GM12878 (cell line): ENCODE measurements at regions not wholly inside any gene's neighbourhood (a gene's known extent, or its start where the extent isn't known, plus 50 kb on each side); places are given as distances from the start of the nearest gene placed in this dataset.
A peak's percentile ranks its signal among the peaks of the same experiment; 100 is the strongest.
"Not testable (repeated sequence)": the region's sequence is repeated elsewhere in the genome, so short reads cannot be mapped to it uniquely, and the experiment has no call there.

ENCODE experiments used
- ATAC-seq: fragments of 200-7000 bp; cut with Tn5 transposase; 3 replicates; pipeline ENCODE4 v1.9.1; 2020; ENCODE audit warnings: mild to moderate bottlenecking, moderate library complexity
- BruUV-seq: library from RNA; stranded (reverse); fragments of 400-500 nt; replicated peaks from 2 replicates; lab custom pipeline; 2021; lab: Mats Ljungman, UMichigan
- CTCF ChIA-PET: fragments of 300-600 bp; sonication (Branson Sonifier 250); formaldehyde crosslinking; extraction: SDS; loops from one replicate; lab custom pipeline; 2021; ENCODE audit warnings: inconsistent platforms; lab: Yijun Ruan, JAX
- POLR2A ChIA-PET: fragments of 350-600 bp; formaldehyde crosslinking; extraction: SDS; loops from one replicate; lab custom pipeline; 2021; ENCODE audit warnings: inconsistent platforms; lab: Charles Lee
- RAD21 ChIA-PET: fragments of 300-600 bp; sonication (Branson Sonifier 250); formaldehyde crosslinking; loops from one replicate; lab custom pipeline; 2023; ENCODE audit warnings: antibody characterized with exemption; ENCODE audit not compliant: unreplicated experiment; lab: Charles Lee
- SMC1A ChIA-PET: fragments of 300-600 bp; sonication (Branson Sonifier 250); formaldehyde crosslinking; loops from one replicate; lab custom pipeline; 2023; ENCODE audit not compliant: unreplicated experiment, uncharacterized antibody; lab: Charles Lee
- DNase-seq: peaks from one replicate; pipeline ENCODE4 v3.0.0-alpha.2; 2011; ENCODE audit warnings: low read depth, low spot score
- FAIRE-seq: peaks from 3 replicates; lab custom pipeline; 2011; peaks lifted over from hg19 to GRCh38; lab: Jason Lieb, UNC
- H2AFZ ChIP-seq: 2 replicates; pipeline ENCODE4 v1.6.0; 2011; ENCODE audit warnings: low read depth, low read length, control low read depth; ENCODE audit not compliant: control insufficient read depth
- H3K27ac ChIP-seq: 2 replicates; pipeline ENCODE4 v1.5.1; 2011; ENCODE audit warnings: control low read depth; ENCODE audit not compliant: control insufficient read depth, insufficient read depth
- H3K27me3 ChIP-seq, 2 experiments: replicated peaks in 1 of 2; 2 replicates each; pipeline versions ENCODE4 v1.6.0 to v1.6.1; 2011; ENCODE audit warnings: low read length in 1 of 2; ENCODE audit not compliant: control insufficient read depth in 2 of 2, insufficient read depth in 2 of 2
- H3K36me3 ChIP-seq, 2 experiments: 2 replicates each; pipeline ENCODE4 v1.5.1; 2011; ENCODE audit warnings: low read length in 1 of 2; ENCODE audit not compliant: control insufficient read depth in 2 of 2, insufficient read depth in 2 of 2
- H3K4me1 ChIP-seq: 2 replicates; pipeline ENCODE4 v1.6.1; 2011; ENCODE audit warnings: mild to moderate bottlenecking, low read length, moderate library complexity, mixed read lengths; ENCODE audit not compliant: control insufficient read depth, insufficient read depth
- H3K4me2 ChIP-seq: 2 replicates; pipeline ENCODE4 v1.6.0; 2011; ENCODE audit warnings: control low read depth; ENCODE audit not compliant: control insufficient read depth, insufficient read depth
- H3K4me3 ChIP-seq: fragments of 200-600 bp; sonication (generic); 2 replicates; pipeline ENCODE4 v1.5.1; 2016
- H3K79me2 ChIP-seq: 2 replicates; pipeline ENCODE4 v1.6.0; 2011; ENCODE audit warnings: low read length; ENCODE audit not compliant: control insufficient read depth, insufficient read depth
- H3K9ac ChIP-seq: 2 replicates; pipeline ENCODE4 v1.8.0; 2011; ENCODE audit warnings: low read length, control low read depth, mixed read lengths; ENCODE audit not compliant: control insufficient read depth, insufficient read depth
- H3K9me3 ChIP-seq: replicated peaks from 3 replicates; pipeline ENCODE4 v1.5.1; 2011; ENCODE audit warnings: mild to moderate bottlenecking, low read length; ENCODE audit not compliant: control insufficient read depth, insufficient read depth
- H4K20me1 ChIP-seq: 2 replicates; pipeline ENCODE4 v1.6.0; 2011; ENCODE audit not compliant: control insufficient read depth, insufficient read depth
- WGBS: methylation state at CpG from one replicate; pipeline ENCODE4 v1.1.6; 2016; ENCODE audit warnings: low lambda C conversion rate; ENCODE audit not compliant: insufficient replicate concordance, insufficient coverage; ENCODE audit errors: missing lambda C conversion rate; 5-methylcytosine and 5-hydroxymethylcytosine counted together
- in situ Hi-C: fragments of 300-500 bp; cut with MboI; formaldehyde crosslinking; loops from 9 replicates; pipeline ENCODE4 v1.14.3; 2018; ENCODE audit warnings: mixed read lengths
- intact Hi-C: fragments of 100-400 bp; cut with micrococcal nuclease; formaldehyde crosslinking; loops from one replicate; pipeline ENCODE4 v1.14.2; 2022; ENCODE audit not compliant: unreplicated experiment

DNA sequence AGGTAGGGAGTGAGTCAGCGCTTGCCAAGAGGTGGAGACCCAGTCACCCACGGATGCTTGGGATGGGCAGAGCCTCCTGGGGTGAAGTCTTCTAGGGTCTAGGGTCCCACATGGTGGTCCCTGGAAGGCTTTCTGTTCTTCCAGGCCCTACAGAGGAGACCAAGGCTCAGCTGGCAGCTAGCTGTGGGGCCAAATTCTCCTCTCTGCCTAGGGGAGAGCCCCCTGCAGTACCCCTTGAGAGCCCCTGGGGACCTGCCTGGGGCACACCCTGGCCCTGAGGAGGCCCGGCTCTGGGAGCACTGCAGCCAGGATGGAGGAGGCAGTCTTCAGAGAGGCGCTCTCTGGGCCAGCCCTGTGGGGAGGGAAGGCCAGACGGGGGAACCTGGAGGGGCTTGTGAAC, 128.6 kb upstream of the SMURF2 start:
- POLR2A ChIA-PET, in situ Hi-C loops, H3K9me3 ChIP-seq, H3K4me1 ChIP-seq, intact Hi-C loops, H3K79me2 ChIP-seq, H3K36me3 ChIP-seq, BruUV-seq, SMC1A ChIA-PET, H4K20me1 ChIP-seq, H3K27me3 ChIP-seq, DNase-seq, RAD21 ChIA-PET, H3K4me3 ChIP-seq, FAIRE-seq, H2AFZ ChIP-seq, H3K27ac ChIP-seq, CTCF ChIA-PET, H3K9ac ChIP-seq, H3K4me2 ChIP-seq: not testable (repeated sequence)
- 97% methylated on average over 5 of the region's 5 CpGs for WGBS
- peak; percentile 27; the same call in 1 of the 3 replicates for ATAC-seq

DNA sequence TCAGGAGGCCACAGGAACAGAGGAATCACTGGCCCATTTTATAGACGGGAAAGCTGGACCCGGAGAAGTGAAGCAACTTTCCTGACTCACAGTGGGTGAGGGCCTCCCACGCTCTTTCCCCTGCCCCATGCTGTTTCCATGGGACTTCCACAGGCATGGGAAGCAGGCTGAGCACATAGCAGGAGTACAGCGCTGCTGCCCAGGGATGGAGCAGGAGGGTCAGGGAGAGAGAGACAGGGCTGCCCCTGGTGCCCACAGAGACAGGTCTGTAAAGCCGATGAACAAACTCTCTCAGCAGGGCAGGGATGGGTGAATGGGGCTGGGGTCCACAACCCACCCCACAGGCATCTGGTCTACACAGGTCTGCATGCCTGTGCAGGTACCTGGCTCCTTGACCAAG, 128.1 kb upstream of the SMURF2 start:
- H3K27ac ChIP-seq, H3K4me1 ChIP-seq, H3K79me2 ChIP-seq, H3K4me3 ChIP-seq, DNase-seq, ATAC-seq, SMC1A ChIA-PET, CTCF ChIA-PET, in situ Hi-C loops, H3K27me3 ChIP-seq, H4K20me1 ChIP-seq, RAD21 ChIA-PET, POLR2A ChIA-PET, FAIRE-seq, intact Hi-C loops, H2AFZ ChIP-seq, H3K36me3 ChIP-seq, BruUV-seq, H3K9ac ChIP-seq, H3K4me2 ChIP-seq, H3K9me3 ChIP-seq: not testable (repeated sequence)
- WGBS: 78% methylated on average over 5 of the region's 5 CpGs

DNA sequence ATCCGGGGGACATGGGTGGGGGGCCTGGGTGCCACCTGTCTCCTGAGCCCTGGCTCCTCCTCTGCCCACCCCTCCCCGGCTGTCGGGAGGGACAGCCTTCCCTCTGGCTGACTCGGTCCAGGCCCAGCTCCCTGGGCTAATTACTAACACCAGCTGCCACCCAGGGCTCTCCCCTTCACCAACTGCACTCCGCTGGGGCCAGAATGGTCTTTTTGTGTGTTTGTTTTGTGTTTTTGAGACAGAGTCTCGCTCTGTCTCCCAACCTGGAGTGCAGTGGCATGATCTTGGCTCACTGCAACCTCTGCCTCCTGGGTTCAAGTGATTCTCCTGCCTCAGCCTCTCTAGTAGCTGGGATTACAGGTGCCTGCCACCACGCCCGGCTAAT, 126.9 kb upstream of the SMURF2 start:
- H3K4me3 ChIP-seq, in situ Hi-C loops, H4K20me1 ChIP-seq, CTCF ChIA-PET, H3K4me1 ChIP-seq, intact Hi-C loops, H3K9me3 ChIP-seq, H3K9ac ChIP-seq, SMC1A ChIA-PET, H3K4me2 ChIP-seq, H2AFZ ChIP-seq, RAD21 ChIA-PET, H3K27me3 ChIP-seq, H3K79me2 ChIP-seq, DNase-seq, ATAC-seq, POLR2A ChIA-PET, FAIRE-seq, H3K36me3 ChIP-seq, BruUV-seq, H3K27ac ChIP-seq: not testable (repeated sequence)
- 84% methylated on average over 3 of the region's 8 CpGs for WGBS
